Psoas muscle (tissue), 7 donors: ENCODE measurements at regions not wholly inside any gene's neighbourhood (a gene's known extent, or its start where the extent isn't known, plus 50 kb on each side); places are given as distances from the start of the nearest gene placed in this dataset.

Experiments
- ATAC-seq, 4 donors: fragments of 200-7000 bp; cut with Tn5 transposase; one replicate each; pipeline ENCODE4 v1.9.1; 2020; ENCODE audit warnings: moderate library complexity in 3 of 4, mild to moderate bottlenecking in 2 of 4
- DNase-seq, 2 donors: peaks; one replicate each; pipeline ENCODE4 v3.0.0-alpha.2; 2020
- H3K27ac ChIP-seq: fragments of 200-600 bp; one replicate; pipeline ENCODE4 v1.8.0; 2022
- H3K27me3 ChIP-seq, 3 donors: fragments of 200-600 bp in 1 of 3; one replicate each; pipeline versions ENCODE4 v1.6.1 to v1.8.0; 2013 to 2022; ENCODE audit warnings: low read length in 2 of 3, mild to moderate bottlenecking in 2 of 3, moderate library complexity in 1 of 3; ENCODE audit not compliant: insufficient read depth in 3 of 3
- H3K36me3 ChIP-seq, 2 donors: fragments of 200-600 bp in 1 of 2; one replicate each; pipeline versions ENCODE4 v1.6.1 to v1.8.0; 2013 to 2022; ENCODE audit warnings: low read depth in 1 of 2, mild to moderate bottlenecking in 1 of 2, moderate library complexity in 1 of 2; ENCODE audit not compliant: insufficient read depth in 1 of 2
- H3K4me1 ChIP-seq: fragments of 200-600 bp; one replicate; pipeline ENCODE4 v1.8.0; 2022
- H3K4me3 ChIP-seq: fragments of 200-600 bp; one replicate; pipeline ENCODE4 v1.8.0; 2022; ENCODE audit warnings: mild to moderate bottlenecking
- H3K9me3 ChIP-seq: fragments of 200-600 bp; one replicate; pipeline ENCODE4 v1.8.0; 2022
- CTCF ChIP-seq: fragments of 200-600 bp; IDR thresholded peaks from one replicate; pipeline ENCODE4 v1.8.0; 2022; ENCODE audit warnings: antibody characterized with exemption
- WGBS, 3 donors: extraction: QIAGEN DNeasy Blood & Tissue Kit; methylation state at CpG; one replicate each; pipeline versions ENCODE4 v1.1.6 to v1.1.7; 2013; 5-methylcytosine and 5-hydroxymethylcytosine counted together
- intact Hi-C, 2 donors: fragments of 100-400 bp; cut with DNase I; formaldehyde crosslinking; loops; one replicate each; pipeline versions ENCODE4 v1.11.0 to v1.14.2; 2022
- donor health status: healthy with polysubstance abuse.
- donor health status: DM: no; HTN: no; CAD: no; lungs with moderate emphysema.
- donor health status: Bipolar disorder and iron deficiency.
- donor health status: healthy.
- donor health status: DM: yes; HTN: yes; CAD: no.
- donor health status: DM: no; HTN: no; CAD: no.
- donor health status: DM: yes; HTN: yes; CAD: no.

DNA sequence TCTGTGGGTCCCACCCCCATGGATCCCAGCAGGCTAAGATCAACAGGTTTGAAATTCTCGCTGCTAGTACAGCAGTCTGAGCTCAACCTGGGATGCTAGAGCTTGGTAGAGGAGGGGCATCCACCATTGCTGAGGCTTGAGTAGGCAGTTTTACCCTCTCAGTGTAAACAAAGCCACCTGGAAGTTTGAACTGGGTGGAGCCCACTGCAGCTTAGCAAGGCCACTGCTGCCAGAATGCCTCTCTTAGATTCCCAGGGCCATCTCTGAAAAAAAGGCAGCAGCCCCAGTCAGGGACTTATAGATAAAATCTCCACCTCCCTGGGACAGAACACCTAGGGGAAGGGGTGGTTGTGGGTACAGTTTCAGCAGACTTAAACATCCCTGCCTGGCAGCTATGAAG lies 190.0 kb upstream of the CACNA2D1 start:
- Histone ChIP-seq H3K27me3 (peaks cover 0 to 3% (median 0%) of the 10 kb centered on the region in 3 donors), H3K4me3 (no peak overlapping the region), H3K4me1 (no peaks in the 10 kb centered on the region), H3K36me3 (no peaks in the 10 kb centered on the region), H3K27ac (no peak overlapping the region), H3K9me3 (no peaks in the 10 kb centered on the region)
- 58 to 79% (median 69%) methylated on average over 1 of the region's 1 CpG for WGBS, 3 donors
- DNase-seq (no peak), ATAC-seq (no peak)
- intact Hi-C loops: no loop called here
- no peak for TF ChIP-seq CTCF

DNA sequence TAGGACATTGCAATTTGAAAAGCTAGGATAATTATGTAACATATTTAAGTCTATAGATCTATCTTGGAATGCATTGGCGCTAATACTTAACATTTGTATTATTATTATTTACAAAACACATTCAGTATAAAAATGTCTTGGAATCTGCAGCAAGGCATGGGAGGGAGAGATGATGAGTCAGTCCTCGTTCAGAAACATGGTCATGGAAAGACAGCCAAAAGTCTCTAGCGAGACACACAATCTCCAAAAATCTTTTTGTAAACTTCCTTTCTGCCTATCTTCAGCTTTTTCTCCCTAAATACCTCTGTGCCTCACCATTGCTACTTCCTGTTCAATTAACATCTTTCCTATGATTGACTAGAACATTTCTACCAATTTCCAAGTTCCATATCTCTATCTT lies 188.4 kb upstream of the CACNA2D1 start:
- intact Hi-C loops: no loop called here
- 52 to 62% (median 57%) methylated on average over 3 of the region's 3 CpGs for WGBS, 3 donors
- Histone ChIP-seq H3K9me3 (no peaks in the 10 kb centered on the region), H3K27me3 (peaks cover 0 to 3% (median 0%) of the 10 kb centered on the region in 3 donors), H3K4me3 (no peak overlapping the region), H3K36me3 (no peaks in the 10 kb centered on the region), H3K27ac (no peak overlapping the region), H3K4me1 (no peaks in the 10 kb centered on the region)
- ATAC-seq (no peak), DNase-seq (no peak)
- TF ChIP-seq CTCF: no peak

- no peak for ATAC-seq
- Histone ChIP-seq H3K27ac (no peak overlapping the region), H3K27me3 (peaks cover 0 to 3% (median 3%) of the 10 kb centered on the region in 3 donors), H3K36me3 (no peaks in the 10 kb centered on the region), H3K4me1 (no peaks in the 10 kb centered on the region), H3K9me3 (no peaks in the 10 kb centered on the region), H3K4me3 (no peak overlapping the region)
- intact Hi-C loops: no loop called here
- WGBS, 3 donors: 78 to 86% (median 80%) methylated on average over 3 of the region's 3 CpGs
- DNase-seq: no peak
- TF ChIP-seq CTCF: no peak
These were observed 186.0 kb upstream of the CACNA2D1 start for GRCh38 chr7:82629583-82629982.

DNA sequence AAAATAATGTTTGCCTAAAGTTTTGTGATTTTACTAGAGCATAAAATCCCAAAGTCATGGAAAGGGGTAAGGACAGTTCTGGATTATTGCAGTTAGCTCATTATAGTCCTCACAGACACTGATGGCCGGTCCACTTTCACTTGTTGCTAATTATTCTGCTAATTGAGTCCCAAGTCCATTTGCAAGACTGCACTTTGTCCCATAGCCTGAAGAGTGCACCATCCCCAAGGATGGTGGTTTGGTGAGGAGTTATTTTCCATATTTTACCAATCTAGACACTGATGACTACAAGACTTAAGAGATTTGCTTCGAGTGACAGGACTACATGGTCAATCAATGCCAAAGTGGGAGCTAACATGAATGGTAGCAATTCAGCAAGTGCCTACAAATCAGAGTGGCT lies 181.8 kb upstream of the CACNA2D1 start:
- Histone ChIP-seq H3K36me3 (no peaks in the 10 kb centered on the region), H3K27ac (no peak overlapping the region), H3K9me3 (no peaks in the 10 kb centered on the region), H3K4me1 (no peaks in the 10 kb centered on the region), H3K4me3 (no peak overlapping the region), H3K27me3 (peaks cover 0 to 3% (median 0%) of the 10 kb centered on the region in 3 donors)
- DNase-seq (no peak), ATAC-seq (no peak)
- 76 to 84% (median 82%) methylated on average over 2 of the region's 2 CpGs for WGBS, 3 donors
- intact Hi-C loops: no loop called here
- no peak for TF ChIP-seq CTCF

DNA sequence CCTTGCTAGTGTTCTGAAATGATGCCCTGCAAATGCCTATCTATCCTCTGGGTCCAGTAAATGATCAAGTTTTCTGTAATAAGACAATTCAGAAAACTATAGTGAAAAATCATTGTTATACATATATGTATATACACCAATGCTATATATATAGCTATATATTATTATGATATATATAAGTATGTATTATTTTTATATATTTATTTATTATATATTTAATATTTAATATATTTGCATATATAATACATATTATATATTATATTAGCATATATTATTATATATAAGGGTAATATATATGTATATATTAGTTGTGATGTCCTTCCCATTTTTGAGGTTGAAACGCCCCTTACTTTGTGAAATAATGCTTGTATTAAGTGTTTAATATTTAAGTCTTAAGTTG lies 181.4 kb upstream of the CACNA2D1 start:
- Histone ChIP-seq H3K9me3 (no peaks in the 10 kb centered on the region), H3K4me1 (no peaks in the 10 kb centered on the region), H3K36me3 (no peaks in the 10 kb centered on the region), H3K4me3 (no peak overlapping the region), H3K27ac (no peak overlapping the region), H3K27me3 (peaks cover 0 to 3% (median 0%) of the 10 kb centered on the region in 3 donors)
- DNase-seq (no peak), ATAC-seq (no peak)
- intact Hi-C loops: no loop called here
- no peak for TF ChIP-seq CTCF
- WGBS, 3 donors: 88 to 96% (median 91%) methylated on average over 1 of the region's 1 CpG
